CD14-positive monocyte (primary cell): ENCODE measurements at regions not wholly inside any gene's neighbourhood (a gene's known extent, or its start where the extent isn't known, plus 50 kb on each side); places are given as distances from the start of the nearest gene placed in this dataset.

Experiments
- DNase-seq, 3 donors: peaks; one replicate each; pipeline ENCODE4 v3.0.0-alpha.2; 2011 to 2022
- H2AFZ ChIP-seq: 2 replicates; pipeline ENCODE4 v1.6.0; 2012; ENCODE audit warnings: mild to moderate bottlenecking, low read depth, low read length, inconsistent platforms; ENCODE audit not compliant: insufficient read depth, poor library complexity, severe bottlenecking
- H3K27ac ChIP-seq, 2 donors: 1 replicate in 1 of 2; 2 replicates in 1 of 2; pipeline ENCODE4 v1.5.1; 2012 to 2013; ENCODE audit warnings: low read length in 2 of 2, control low read depth in 1 of 2, inconsistent platforms in 1 of 2, low read depth in 1 of 2, mild to moderate bottlenecking in 1 of 2
- H3K27me3 ChIP-seq, 2 donors: one replicate each; pipeline versions ENCODE4 v1.6.0 to v1.6.1; 2011 to 2013; ENCODE audit warnings: low read length in 2 of 2; ENCODE audit not compliant: control insufficient read depth in 2 of 2, insufficient read depth in 2 of 2
- H3K36me3 ChIP-seq, 2 donors: replicated peaks in 1 of 2; 1 replicate in 1 of 2; 2 replicates in 1 of 2; pipeline versions ENCODE4 v1.5.1 to v1.6.1; 2012 to 2013; ENCODE audit warnings: low read length in 2 of 2, control low read depth in 1 of 2, inconsistent platforms in 1 of 2, mild to moderate bottlenecking in 1 of 2; ENCODE audit not compliant: insufficient read depth in 2 of 2, control insufficient read depth in 1 of 2
- H3K4me1 ChIP-seq, 2 donors: 1 replicate in 1 of 2; 2 replicates in 1 of 2; pipeline versions ENCODE4 v1.5.1 to v1.6.1; 2012 to 2013; ENCODE audit warnings: low read length in 2 of 2, control low read depth in 1 of 2, inconsistent platforms in 1 of 2, mild to moderate bottlenecking in 1 of 2, moderate library complexity in 1 of 2; ENCODE audit not compliant: insufficient read depth in 2 of 2, control insufficient read depth in 1 of 2
- H3K4me2 ChIP-seq: replicated peaks from 2 replicates; pipeline ENCODE3; 2012; ENCODE audit warnings: low read length, moderate library complexity, mild to moderate bottlenecking; ENCODE audit not compliant: poor library complexity, severe bottlenecking; ENCODE audit errors: extremely low read depth
- H3K4me3 ChIP-seq, 3 experiments: fragments of 200-600 bp in 1 of 3; sonication (generic) in 1 of 3; replicated peaks in 1 of 3; 1 replicate in 2 of 3; 2 replicates in 1 of 3; pipeline ENCODE4 v1.5.1; 2011 to 2013; ENCODE audit warnings: low read length in 3 of 3, mild to moderate bottlenecking in 3 of 3, control low read depth in 2 of 3, low read depth in 2 of 3, inconsistent platforms in 1 of 3, moderate library complexity in 1 of 3
- H3K79me2 ChIP-seq: 2 replicates; pipeline ENCODE4 v1.6.0; 2012; ENCODE audit warnings: mild to moderate bottlenecking, control low read depth, inconsistent platforms, low read length, moderate library complexity; ENCODE audit not compliant: insufficient read depth
- H3K9ac ChIP-seq: 2 replicates; pipeline ENCODE4 v1.6.0; 2017; ENCODE audit warnings: low read length, mild to moderate bottlenecking; ENCODE audit not compliant: insufficient read depth, poor library complexity, severe bottlenecking
- H3K9me3 ChIP-seq, 2 donors: replicated peaks in 1 of 2; 1 replicate in 1 of 2; 2 replicates in 1 of 2; pipeline versions ENCODE4 v1.5.1 to v1.6.1; 2012 to 2013; ENCODE audit warnings: low read length in 2 of 2, control low read depth in 1 of 2; ENCODE audit not compliant: control insufficient read depth in 1 of 2, insufficient read depth in 1 of 2
- H4K20me1 ChIP-seq: 2 replicates; pipeline ENCODE4 v1.6.0; 2012; ENCODE audit warnings: mild to moderate bottlenecking, low read length, control low read depth, moderate library complexity; ENCODE audit not compliant: insufficient read depth
- H3K27ac Mint-ChIP-seq, 7 donors: one replicate each; pipeline ENCODE4 v1.8.0; 2020; ENCODE audit warnings: mild to moderate bottlenecking in 7 of 7, mixed read lengths in 7 of 7, moderate library complexity in 6 of 7, inconsistent platforms in 2 of 7
- H3K27me3 Mint-ChIP-seq, 3 donors: one replicate each; pipeline ENCODE4 v1.8.0; 2021 to 2022; ENCODE audit warnings: low read depth in 3 of 3, mild to moderate bottlenecking in 3 of 3, mixed read lengths in 3 of 3, moderate library complexity in 3 of 3, inconsistent platforms in 1 of 3
- H3K36me3 Mint-ChIP-seq, 2 donors: one replicate each; pipeline ENCODE4 v1.8.0; 2020; ENCODE audit warnings: mixed read lengths in 2 of 2, inconsistent platforms in 1 of 2, mild to moderate bottlenecking in 1 of 2
- H3K4me1 Mint-ChIP-seq: one replicate; pipeline ENCODE4 v1.8.0; 2020; ENCODE audit warnings: mild to moderate bottlenecking, mixed read lengths
- H3K4me3 Mint-ChIP-seq, 2 donors: one replicate each; pipeline ENCODE4 v1.8.0; 2020; ENCODE audit warnings: mild to moderate bottlenecking in 2 of 2, mixed read lengths in 2 of 2, moderate library complexity in 1 of 2
- H3K9me3 Mint-ChIP-seq, 7 donors: one replicate each; pipeline ENCODE4 v1.8.0; 2020 to 2022; ENCODE audit warnings: mixed read lengths in 7 of 7, mild to moderate bottlenecking in 6 of 7, moderate library complexity in 6 of 7, inconsistent platforms in 2 of 7
- CTCF ChIP-seq: fragments of 200-600 bp; IDR thresholded peaks from one replicate; pipeline ENCODE4 v1.8.0; 2022; ENCODE audit warnings: antibody characterized with exemption, mild to moderate bottlenecking
- WGBS: methylation state at CpG from one replicate; pipeline ENCODE4 v1.1.5; 2013; ENCODE audit warnings: missing lambda C conversion rate; ENCODE audit not compliant: insufficient coverage; 5-methylcytosine and 5-hydroxymethylcytosine counted together
- intact Hi-C, 2 donors: fragments of 100-400 bp; cut with micrococcal nuclease; formaldehyde crosslinking; loops; one replicate each; pipeline versions ENCODE4 v1.15.0 to v1.15.1; 2023

- no peaks in the 10 kb centered on the region for H3K36me3 Mint-ChIP-seq
- WGBS, result no CpG with 5 or more reads among the region's 2 CpGs
- Histone ChIP-seq H4K20me1 (no peaks in the 10 kb centered on the region), H3K9me3 (peaks cover under 1 to 7% of the 10 kb centered on the region in 2 donors), H3K4me3 (no peak overlapping the region), H3K9ac (no peak overlapping the region), H3K36me3 (no peaks in the 10 kb centered on the region), H3K79me2 (no peaks in the 10 kb centered on the region), H3K27ac (no peak overlapping the region), H3K27me3 (no peaks in the 10 kb centered on the region), H3K4me1 (no peaks in the 10 kb centered on the region), H2AFZ (no peak overlapping the region), H3K4me2 (no peak overlapping the region)
- no peak for TF ChIP-seq CTCF
- no peaks in the 10 kb centered on the region for H3K4me1 Mint-ChIP-seq
- no peak overlapping the region for H3K27ac Mint-ChIP-seq
- intact Hi-C loops, result no loop called here
- DNase-seq, result no peak
- H3K27me3 Mint-ChIP-seq, result no peaks in the 10 kb centered on the region
- peaks cover 0 to 7% (median 6%) of the 10 kb centered on the region in 7 donors for H3K9me3 Mint-ChIP-seq
- H3K4me3 Mint-ChIP-seq, result no peak overlapping the region
These were observed 175.8 kb downstream of the USP46 start for GRCh38 chr4:52483186-52483890.

- Histone ChIP-seq H3K9ac (no peak overlapping the region), H3K27me3 (no peaks in the 10 kb centered on the region), H3K4me1 (no peaks in the 10 kb centered on the region), H3K9me3 (peaks cover 3 to 4% of the 10 kb centered on the region in 2 donors), H4K20me1 (no peaks in the 10 kb centered on the region), H3K4me2 (no peak overlapping the region), H3K36me3 (no peaks in the 10 kb centered on the region), H3K79me2 (no peaks in the 10 kb centered on the region), H3K4me3 (no peak overlapping the region), H2AFZ (no peak overlapping the region), H3K27ac (no peak overlapping the region)
- Mint-ChIP-seq H3K4me1 (no peaks in the 10 kb centered on the region), H3K9me3 (peaks cover 4 to 16% (median 8%) of the 10 kb centered on the region in 7 donors), H3K36me3 (no peaks in the 10 kb centered on the region), H3K27me3 (peaks cover 0 to 2% (median 0%) of the 10 kb centered on the region in 3 donors), H3K27ac (no peak overlapping the region), H3K4me3 (no peak overlapping the region)
- no CpG with 5 or more reads among the region's 1 CpG for WGBS
- DNase-seq, result no peak
- TF ChIP-seq CTCF, result no peak
- intact Hi-C loops, result no loop called here
These were observed 151.3 kb downstream of the USP46 start for GRCh38 chr4:52507774-52508173.
